Body of pancreas (tissue), 4 donors: ENCODE measurements at regions not wholly inside any gene's neighbourhood (a gene's known extent, or its start where the extent isn't known, plus 50 kb on each side); places are given as distances from the start of the nearest gene placed in this dataset.
"Not testable (repeated sequence)": the region's sequence is repeated elsewhere in the genome, so short reads cannot be mapped to it uniquely, and the experiment has no call there.

Source experiments
- ATAC-seq: fragments of 150-250 bp; one replicate; pipeline ENCODE4 v1.9.1; 2016
- DNase-seq, 4 donors: peaks; one replicate each; pipeline ENCODE4 v3.0.0-alpha.2; 2019
- H3K27ac ChIP-seq, 4 donors: fragments of 200-600 bp; sonication (generic); 1 replicate in 3 of 4; 2 replicates in 1 of 4; pipeline versions ENCODE4 v1.5.1 to v1.6.1; 2016 to 2019; ENCODE audit warnings: mild to moderate bottlenecking in 1 of 4, mixed read lengths in 1 of 4, moderate library complexity in 1 of 4
- H3K27me3 ChIP-seq, 2 donors: fragments of 200-600 bp; sonication (generic); one replicate each; pipeline ENCODE4 v1.6.0; 2016; ENCODE audit warnings: mild to moderate bottlenecking in 1 of 2
- H3K36me3 ChIP-seq, 2 donors: fragments of 200-600 bp; sonication (generic); replicated peaks in 1 of 2; 2 replicates each; pipeline ENCODE4 v1.5.1; 2016; ENCODE audit warnings: low read depth in 2 of 2; ENCODE audit not compliant: insufficient read depth in 1 of 2
- H3K4me1 ChIP-seq: fragments of 200-600 bp; sonication (generic); one replicate; pipeline ENCODE4 v1.6.0; 2016
- H3K4me3 ChIP-seq, 2 donors: fragments of 200-600 bp; sonication (generic); 1 replicate in 1 of 2; 2 replicates in 1 of 2; pipeline ENCODE4 v1.5.1; 2016 to 2019
- H3K9me3 ChIP-seq, 3 donors: fragments of 200-600 bp; sonication (generic); 1 replicate in 2 of 3; 2 replicates in 1 of 3; pipeline ENCODE4 v1.5.1; 2016
- POLR2A ChIP-seq, 3 donors: fragments of 450-650 bp; IDR thresholded peaks; one replicate each; pipeline ENCODE4 v1.6.1; 2016; ENCODE audit warnings: antibody characterized with exemption in 3 of 3, mild to moderate bottlenecking in 2 of 3
- WGBS, 2 donors: methylation state at CpG; one replicate each; pipeline ENCODE4 v1.1.5; 2017; 5-methylcytosine and 5-hydroxymethylcytosine counted together
- intact Hi-C: fragments of 100-400 bp; cut with DNase I; formaldehyde crosslinking; loops from one replicate; pipeline ENCODE4 v1.15.1; 2023
- TF ChIP-seq, protein P1 (sequence below), 7 experiments: fragments of 450-650 bp in 4 of 7; fragments of 200-600 bp in 3 of 7; sonication (generic) in 3 of 7; IDR thresholded peaks; one replicate each; pipeline ENCODE4 v1.5.1; 2016 to 2019; ENCODE audit warnings: antibody characterized with exemption in 7 of 7

DNA sequence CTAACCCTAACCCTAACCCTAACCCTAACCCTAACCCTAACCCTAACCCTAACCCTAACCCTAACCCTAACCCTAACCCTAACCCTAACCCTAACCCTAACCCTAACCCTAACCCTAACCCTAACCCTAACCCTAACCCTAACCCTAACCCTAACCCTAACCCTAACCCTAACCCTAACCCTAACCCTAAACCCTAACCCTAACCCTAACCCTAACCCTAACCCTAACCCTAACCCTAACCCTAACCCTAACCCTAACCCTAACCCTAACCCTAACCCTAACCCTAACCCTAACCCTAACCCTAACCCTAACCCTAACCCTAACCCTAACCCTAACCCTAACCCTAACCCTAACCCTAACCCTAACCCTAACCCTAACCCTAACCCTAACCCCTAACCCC, 80.6 kb upstream of the PLEKHG4B start:
- H3K9me3 ChIP-seq, intact Hi-C loops, ATAC-seq, H3K4me3 ChIP-seq, H3K4me1 ChIP-seq, H3K27me3 ChIP-seq, DNase-seq, H3K27ac ChIP-seq, H3K36me3 ChIP-seq: not testable (repeated sequence)

- Histone ChIP-seq H3K4me1 (no peaks in the 10 kb centered on the region), H3K36me3 (no peaks in the 10 kb centered on the region), H3K4me3 (no peak overlapping the region), H3K27me3 (no peaks in the 10 kb centered on the region), H3K27ac (no peak overlapping the region), H3K9me3 (no peaks in the 10 kb centered on the region)
- DNase-seq (no peak), ATAC-seq (no peak)
- no peak for TF ChIP-seq POLR2A (IDR thresholded peaks at IDR 0.05)
- TF ChIP-seq, protein P1, sequence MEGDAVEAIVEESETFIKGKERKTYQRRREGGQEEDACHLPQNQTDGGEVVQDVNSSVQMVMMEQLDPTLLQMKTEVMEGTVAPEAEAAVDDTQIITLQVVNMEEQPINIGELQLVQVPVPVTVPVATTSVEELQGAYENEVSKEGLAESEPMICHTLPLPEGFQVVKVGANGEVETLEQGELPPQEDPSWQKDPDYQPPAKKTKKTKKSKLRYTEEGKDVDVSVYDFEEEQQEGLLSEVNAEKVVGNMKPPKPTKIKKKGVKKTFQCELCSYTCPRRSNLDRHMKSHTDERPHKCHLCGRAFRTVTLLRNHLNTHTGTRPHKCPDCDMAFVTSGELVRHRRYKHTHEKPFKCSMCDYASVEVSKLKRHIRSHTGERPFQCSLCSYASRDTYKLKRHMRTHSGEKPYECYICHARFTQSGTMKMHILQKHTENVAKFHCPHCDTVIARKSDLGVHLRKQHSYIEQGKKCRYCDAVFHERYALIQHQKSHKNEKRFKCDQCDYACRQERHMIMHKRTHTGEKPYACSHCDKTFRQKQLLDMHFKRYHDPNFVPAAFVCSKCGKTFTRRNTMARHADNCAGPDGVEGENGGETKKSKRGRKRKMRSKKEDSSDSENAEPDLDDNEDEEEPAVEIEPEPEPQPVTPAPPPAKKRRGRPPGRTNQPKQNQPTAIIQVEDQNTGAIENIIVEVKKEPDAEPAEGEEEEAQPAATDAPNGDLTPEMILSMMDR (IDR thresholded peaks at IDR 0.05) = no peak
- WGBS, 2 donors = 67 to 72% methylated on average over 12 of the region's 12 CpGs
- intact Hi-C loops = no loop called here
These were observed 80.1 kb upstream of the PLEKHG4B start for GRCh38 chr5:11898-12297.

DNA sequence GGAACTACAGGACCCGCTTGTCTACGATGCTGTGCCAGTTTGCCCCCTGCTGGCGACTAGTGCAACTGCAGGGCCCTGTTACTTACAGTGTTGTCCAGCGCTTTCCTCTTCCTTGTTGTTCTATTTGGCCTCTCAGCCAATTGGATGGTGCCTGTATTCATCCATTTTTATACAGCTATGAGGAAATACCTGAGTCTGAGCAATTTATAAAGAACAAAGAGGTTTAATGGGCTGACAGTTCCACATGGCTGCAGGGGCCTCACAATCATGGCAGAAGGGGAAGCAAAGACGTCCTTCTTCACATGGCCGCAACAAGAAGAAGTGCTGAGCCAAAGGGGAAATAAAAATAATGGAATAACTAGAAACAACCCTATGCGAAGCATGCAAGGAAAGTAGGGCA, 78.7 kb upstream of the PLEKHG4B start:
- Histone ChIP-seq H3K9me3 (no peaks in the 10 kb centered on the region), H3K27me3 (no peaks in the 10 kb centered on the region), H3K36me3 (no peaks in the 10 kb centered on the region), H3K4me3 (no peak overlapping the region), H3K27ac (no peak overlapping the region), H3K4me1 (no peaks in the 10 kb centered on the region)
- no peak for TF ChIP-seq POLR2A (IDR thresholded peaks at IDR 0.05)
- TF ChIP-seq, protein P1 (IDR thresholded peaks at IDR 0.05) = no peak
- 53 to 59% methylated on average over 7 of the region's 7 CpGs for WGBS, 2 donors
- intact Hi-C loops = no loop called here
- DNase-seq (no peak), ATAC-seq (no peak)

GRCh38 chr5:14676-15075, 77.3 kb upstream of the PLEKHG4B start:
- not testable (repeated sequence) for H3K36me3 ChIP-seq, H3K27ac ChIP-seq, H3K9me3 ChIP-seq

DNA sequence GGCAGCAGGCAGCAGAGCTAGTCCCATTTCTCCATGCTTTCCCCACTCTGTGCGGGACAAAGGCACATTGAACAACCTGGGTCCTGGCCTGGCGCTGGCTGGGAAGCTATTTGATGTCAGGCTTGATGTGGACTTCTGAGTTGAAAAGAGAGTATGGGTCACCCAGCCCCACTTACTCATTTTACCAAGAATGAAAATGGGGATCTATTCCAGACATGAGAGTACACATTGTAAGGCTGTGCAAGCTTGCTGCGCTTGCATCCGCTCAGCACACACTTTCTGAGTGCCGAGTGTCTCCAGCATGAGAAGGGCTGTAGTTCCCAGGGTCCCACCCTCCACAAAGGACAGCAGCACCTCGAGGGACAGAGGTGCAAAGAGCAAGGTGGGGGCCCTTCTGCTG, 71.7 kb upstream of the PLEKHG4B start:
- DNase-seq, H3K9me3 ChIP-seq, ATAC-seq, intact Hi-C loops, H3K4me1 ChIP-seq, H3K36me3 ChIP-seq, H3K27ac ChIP-seq, H3K4me3 ChIP-seq, H3K27me3 ChIP-seq: not testable (repeated sequence)
- 67 to 78% methylated on average over 6 of the region's 6 CpGs for WGBS, 2 donors

More at GRCh38 chr5:14676-15075, 77.3 kb upstream of the PLEKHG4B start:
- ATAC-seq, H3K4me3 ChIP-seq, H3K4me1 ChIP-seq, DNase-seq, H3K27me3 ChIP-seq, intact Hi-C loops: not testable (repeated sequence)
- 50 to 58% methylated on average over 2 of the region's 2 CpGs for WGBS, 2 donors

DNA sequence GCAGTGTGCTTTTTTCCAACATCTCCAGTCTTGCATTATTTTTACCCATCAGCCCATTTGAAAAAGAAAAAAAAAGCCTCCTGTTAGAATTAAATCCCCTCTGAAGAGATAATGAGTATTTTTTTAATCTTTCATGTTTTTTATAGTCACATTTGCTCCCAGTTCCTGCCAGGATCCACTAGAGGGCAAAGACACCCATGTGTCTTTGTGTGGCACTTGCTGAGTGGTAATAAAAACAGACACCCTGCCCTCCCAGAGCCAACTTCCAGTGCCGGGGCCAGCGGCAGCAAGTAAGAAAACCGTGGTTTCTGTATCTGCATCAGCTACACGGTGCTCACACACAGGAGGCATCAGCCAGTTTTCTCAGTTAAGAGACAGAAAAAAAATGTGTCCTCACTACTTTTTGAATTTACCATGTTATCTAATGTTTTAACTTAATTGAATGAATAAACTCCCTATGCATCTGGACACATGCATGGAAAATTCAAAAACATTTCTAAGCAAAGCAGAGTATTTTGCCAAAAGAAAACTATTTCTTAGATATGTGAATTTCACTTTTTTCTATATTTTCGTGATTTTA, 70.2 kb upstream of the PLEKHG4B start:
- 29 to 43% methylated on average over 5 of the region's 5 CpGs for WGBS, 2 donors
- intact Hi-C loops = no loop called here
- Histone ChIP-seq H3K4me3 (no peak overlapping the region), H3K9me3 (no peaks in the 10 kb centered on the region), H3K27ac (no peak overlapping the region), H3K27me3 (no peaks in the 10 kb centered on the region), H3K36me3 (no peaks in the 10 kb centered on the region), H3K4me1 (no peaks in the 10 kb centered on the region)
- no peak for TF ChIP-seq POLR2A (IDR thresholded peaks at IDR 0.05)
- TF ChIP-seq, protein P1 (IDR thresholded peaks at IDR 0.05) = peak in 1 of 7 experiments; percentile 7
- DNase-seq (no peak), ATAC-seq (no peak)

- intact Hi-C loops, H3K9me3 ChIP-seq, H3K27ac ChIP-seq, H3K4me3 ChIP-seq, H3K36me3 ChIP-seq, H3K4me1 ChIP-seq, H3K27me3 ChIP-seq, DNase-seq, ATAC-seq: not testable (repeated sequence)
- 54 to 76% methylated on average over 6 of the region's 6 CpGs for WGBS, 2 donors
These were observed 68.1 kb upstream of the PLEKHG4B start for GRCh38 chr5:23907-24306.

DNA sequence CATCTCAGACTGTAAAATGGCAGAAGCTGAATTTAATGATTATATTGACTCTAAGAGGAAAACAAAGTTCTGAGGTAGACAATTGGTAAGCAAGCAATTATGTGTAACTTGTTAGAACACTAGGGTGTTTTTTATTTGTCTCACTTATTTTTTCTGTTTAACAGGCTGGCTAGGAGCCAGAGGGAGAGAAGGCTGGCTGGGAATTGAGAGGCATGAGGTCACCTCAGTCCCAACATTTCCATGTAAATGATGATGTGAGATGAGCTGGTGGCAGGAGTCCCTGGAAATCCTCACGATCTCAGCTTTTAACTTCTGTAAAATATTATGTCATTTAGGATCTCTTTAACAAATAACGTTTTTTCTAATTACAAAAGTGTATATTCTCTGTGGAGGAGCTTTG, 66.9 kb upstream of the PLEKHG4B start:
- DNase-seq, intact Hi-C loops, H3K27me3 ChIP-seq, ATAC-seq, H3K36me3 ChIP-seq, H3K4me1 ChIP-seq, H3K27ac ChIP-seq, H3K4me3 ChIP-seq, H3K9me3 ChIP-seq: not testable (repeated sequence)
- 25 to 29% methylated on average over 2 of the region's 2 CpGs for WGBS, 2 donors
